H1 (cell line): ENCODE measurements at regions not wholly inside any gene's neighbourhood (a gene's known extent, or its start where the extent isn't known, plus 50 kb on each side); places are given as distances from the start of the nearest gene placed in this dataset.

Experiments used
- CTCF ChIA-PET: fragments of 300-600 bp; sonication (Branson Sonifier 250); formaldehyde crosslinking; loops from one replicate; lab custom pipeline; 2021; ENCODE audit not compliant: partially characterized antibody; lab: Charles Lee
- POLR2A ChIA-PET: fragments of 300-600 bp; sonication (Branson Sonifier 250); formaldehyde crosslinking; loops from one replicate; lab custom pipeline; 2021; ENCODE audit warnings: inconsistent platforms; ENCODE audit not compliant: partially characterized antibody; lab: Charles Lee
- DNase-seq, 2 experiments: peaks; one replicate each; pipeline versions ENCODE4 v3.0.0 to v3.0.0-alpha.2; 2010 to 2022; ENCODE audit warnings: low spot score in 2 of 2, low read depth in 1 of 2, mixed read lengths in 1 of 2
- FAIRE-seq: peaks from 2 replicates; lab custom pipeline; 2011; peaks lifted over from hg19 to GRCh38; lab: Jason Lieb, UNC
- H2AFZ ChIP-seq: 2 replicates; pipeline ENCODE4 v1.8.1; 2012; ENCODE audit warnings: low read length, inconsistent platforms
- H2AK5ac ChIP-seq: 2 replicates; pipeline ENCODE4 v1.6.1; 2013; ENCODE audit warnings: low read depth, low read length
- H2BK120ac ChIP-seq: replicated peaks from 2 replicates; pipeline ENCODE3; 2013; ENCODE audit warnings: low read depth, low read length, inconsistent platforms
- H2BK12ac ChIP-seq: 2 replicates; pipeline ENCODE4 v1.6.1; 2013; ENCODE audit warnings: low read depth, low read length
- H2BK15ac ChIP-seq: 2 replicates; pipeline ENCODE4 v1.6.1; 2013; ENCODE audit warnings: low read length
- H2BK20ac ChIP-seq: 2 replicates; pipeline ENCODE4 v1.6.1; 2013; ENCODE audit warnings: low read length
- H2BK5ac ChIP-seq: 2 replicates; pipeline ENCODE4 v1.6.1; 2013; ENCODE audit warnings: low read depth, low read length
- H3K14ac ChIP-seq: 2 replicates; pipeline ENCODE4 v1.6.1; 2013; ENCODE audit warnings: inconsistent platforms; ENCODE audit not compliant: insufficient read length
- H3K18ac ChIP-seq: 2 replicates; pipeline ENCODE4 v1.6.1; 2013; ENCODE audit warnings: low read length; ENCODE audit errors: extremely low read depth
- H3K23ac ChIP-seq: 2 replicates; pipeline ENCODE4 v1.6.1; 2013; ENCODE audit warnings: inconsistent platforms; ENCODE audit not compliant: insufficient read length
- H3K23me2 ChIP-seq: 2 replicates; pipeline ENCODE4 v1.6.1; 2013; ENCODE audit warnings: low read depth, low read length
- H3K27ac ChIP-seq: 2 replicates; pipeline ENCODE4 v1.6.1; 2011; ENCODE audit warnings: low read depth, low read length, inconsistent platforms
- H3K27me3 ChIP-seq, 4 experiments: replicated peaks in 1 of 4; 1 replicate in 1 of 4; 2 replicates in 3 of 4; pipeline versions ENCODE4 v1.6.1 to v1.8.1; 2011 to 2013; ENCODE audit warnings: low read length in 3 of 4, mild to moderate bottlenecking in 3 of 4, inconsistent platforms in 2 of 4, mixed read lengths in 2 of 4, moderate library complexity in 1 of 4; ENCODE audit not compliant: control insufficient read depth in 3 of 4, insufficient read depth in 3 of 4; ENCODE audit errors: extremely low read depth in 1 of 4
- H3K36me3 ChIP-seq, 4 experiments: 2 replicates each; pipeline versions ENCODE4 v1.6.1 to v1.8.1; 2011 to 2013; ENCODE audit warnings: mild to moderate bottlenecking in 4 of 4, low read length in 3 of 4, moderate library complexity in 2 of 4, control low read depth in 1 of 4, inconsistent platforms in 1 of 4; ENCODE audit not compliant: insufficient read depth in 4 of 4, control insufficient read depth in 2 of 4
- H3K4ac ChIP-seq: replicated peaks from 2 replicates; pipeline ENCODE3; 2013; ENCODE audit warnings: low read length, low read depth, mixed read lengths, inconsistent platforms; ENCODE audit not compliant: insufficient read length
- H3K4me1 ChIP-seq, 4 experiments: replicated peaks in 1 of 4; 1 replicate in 1 of 4; 2 replicates in 3 of 4; pipeline versions ENCODE4 v1.6.1 to v1.8.1; 2011 to 2013; ENCODE audit warnings: low read length in 3 of 4, inconsistent platforms in 2 of 4, mixed read lengths in 1 of 4; ENCODE audit not compliant: insufficient read depth in 4 of 4, control insufficient read depth in 3 of 4
- H3K4me2 ChIP-seq, 2 experiments: 2 replicates each; pipeline versions ENCODE4 v1.6.1 to v1.8.1; 2011 to 2013; ENCODE audit warnings: low read depth in 2 of 2, low read length in 2 of 2, control low read depth in 1 of 2, inconsistent platforms in 1 of 2, mild to moderate bottlenecking in 1 of 2; ENCODE audit not compliant: insufficient read depth in 1 of 2
- H3K4me3 ChIP-seq, 4 experiments: fragments of 200-600, 300-600 bp in 1 of 4; sonication (generic), shearing (Covaris generic), sonication (Bioruptor Twin) in 1 of 4; 2 replicates each; pipeline versions ENCODE4 v1.5.1 to v1.8.1; 2011 to 2016; ENCODE audit warnings: low read length in 4 of 4, low read depth in 3 of 4, control low read depth in 2 of 4, inconsistent platforms in 2 of 4, mild to moderate bottlenecking in 2 of 4, mixed read lengths in 1 of 4, moderate library complexity in 1 of 4; ENCODE audit not compliant: insufficient read depth in 2 of 4; ENCODE audit errors: extremely low read depth in 1 of 4
- H3K56ac ChIP-seq: replicated peaks from 2 replicates; pipeline ENCODE3; 2013; ENCODE audit warnings: low read depth, mild to moderate bottlenecking, mixed read lengths, low read length, inconsistent platforms; ENCODE audit not compliant: insufficient read length
- H3K79me1 ChIP-seq: 2 replicates; pipeline ENCODE4 v1.6.1; 2013; ENCODE audit warnings: low read depth, low read length, control low read depth
- H3K79me2 ChIP-seq, 2 experiments: 2 replicates each; pipeline versions ENCODE4 v1.6.1 to v1.8.1; 2012 to 2013; ENCODE audit warnings: low read length in 2 of 2, mild to moderate bottlenecking in 2 of 2, inconsistent platforms in 1 of 2; ENCODE audit not compliant: insufficient read depth in 2 of 2, control insufficient read depth in 1 of 2
- H3K9ac ChIP-seq, 4 experiments: replicated peaks in 1 of 4; 1 replicate in 1 of 4; 2 replicates in 3 of 4; pipeline versions ENCODE4 v1.6.1 to v1.8.1; 2011 to 2013; ENCODE audit warnings: low read depth in 3 of 4, low read length in 3 of 4, control low read depth in 2 of 4, mild to moderate bottlenecking in 2 of 4, moderate library complexity in 2 of 4, inconsistent platforms in 1 of 4; ENCODE audit errors: extremely low read depth in 1 of 4
- H3K9me3 ChIP-seq, 2 experiments: 2 replicates each; pipeline versions ENCODE4 v1.6.1 to v1.8.1; 2012 to 2013; ENCODE audit warnings: mild to moderate bottlenecking in 2 of 2, moderate library complexity in 2 of 2, control low read depth in 1 of 2, inconsistent platforms in 1 of 2, low read depth in 1 of 2, low read length in 1 of 2, mixed read lengths in 1 of 2; ENCODE audit not compliant: insufficient read depth in 2 of 2
- H4K20me1 ChIP-seq, 2 experiments: replicated peaks in 1 of 2; 2 replicates each; pipeline versions ENCODE3 to v1.8.1; 2011 to 2013; ENCODE audit warnings: inconsistent platforms in 2 of 2, low read length in 2 of 2, mild to moderate bottlenecking in 1 of 2; ENCODE audit not compliant: insufficient read depth in 2 of 2, control insufficient read depth in 1 of 2
- H4K5ac ChIP-seq: 2 replicates; pipeline ENCODE4 v1.6.1; 2013; ENCODE audit warnings: low read length, low read depth, mixed read lengths, inconsistent platforms; ENCODE audit not compliant: insufficient read length
- H4K8ac ChIP-seq: 2 replicates; pipeline ENCODE4 v1.8.0; 2013; ENCODE audit warnings: mild to moderate bottlenecking, moderate library complexity, low read length, inconsistent platforms; ENCODE audit not compliant: insufficient read depth; ENCODE audit errors: extremely low read depth
- H4K91ac ChIP-seq: replicated peaks from 2 replicates; pipeline ENCODE3; 2013; ENCODE audit warnings: low read length, mixed read lengths, inconsistent platforms; ENCODE audit not compliant: insufficient read length
- ASH2L ChIP-seq: fragments of 200-600, 300-600 bp; sonication (generic); IDR thresholded peaks from one replicate; pipeline ENCODE4 v1.7.1; 2017; ENCODE audit warnings: low read length
- BRCA1 ChIP-seq: IDR thresholded peaks from 2 replicates; pipeline ENCODE4 v1.6.1; 2012; ENCODE audit warnings: low read depth, low read length, improper control_type of control experiment
- CBX8 ChIP-seq: fragments of 300-800, 300-1000 bp; sonication (generic); IDR thresholded peaks from 2 replicates; pipeline ENCODE4 v1.7.1; 2016; ENCODE audit warnings: low read depth, low read length, borderline replicate concordance
- CREB1 ChIP-seq: IDR thresholded peaks from 2 replicates; pipeline ENCODE4 v1.6.1; 2012; ENCODE audit warnings: inconsistent platforms
- GABPA ChIP-seq: IDR thresholded peaks from 2 replicates; pipeline ENCODE4 v1.6.1; 2011; ENCODE audit warnings: mild to moderate bottlenecking, low read length, moderate library complexity, borderline replicate concordance; ENCODE audit not compliant: insufficient read depth
- JUND ChIP-seq: IDR thresholded peaks from 2 replicates; pipeline ENCODE4 v1.6.1; 2011; ENCODE audit warnings: mild to moderate bottlenecking, improper control_type of control experiment, low read length
- KDM4A ChIP-seq: IDR thresholded peaks from one replicate; pipeline ENCODE4 v1.7.1; 2012; ENCODE audit warnings: low read depth, mild to moderate bottlenecking, moderate library complexity, low read length, inconsistent platforms; ENCODE audit not compliant: severe bottlenecking
- POU5F1 ChIP-seq: IDR thresholded peaks from 2 replicates; pipeline ENCODE4 v1.6.1; 2011; ENCODE audit warnings: low read depth, mild to moderate bottlenecking, low read length, moderate library complexity
- SAP30 ChIP-seq: fragments of 300-600 bp; sonication (generic); IDR thresholded peaks from 2 replicates; pipeline ENCODE4 v1.7.1; 2012; ENCODE audit warnings: low read length, moderate library complexity, mild to moderate bottlenecking, inconsistent platforms; ENCODE audit not compliant: insufficient read depth, insufficient replicate concordance
- SIN3A ChIP-seq, 2 experiments: IDR thresholded peaks in 1 of 2; conservative IDR thresholded peaks in 1 of 2; 2 replicates each; pipeline ENCODE4 v1.6.1; 2011 to 2012; ENCODE audit warnings: low read length in 2 of 2, improper control_type of control experiment in 1 of 2, low read depth in 1 of 2, mild to moderate bottlenecking in 1 of 2
- SP2 ChIP-seq: IDR thresholded peaks from 2 replicates; pipeline ENCODE4 v1.6.1; 2012; ENCODE audit warnings: mild to moderate bottlenecking, low read length, inconsistent platforms
- TCF12 ChIP-seq: IDR thresholded peaks from 2 replicates; pipeline ENCODE4 v1.6.1; 2011; ENCODE audit warnings: low read depth, mild to moderate bottlenecking, low read length
- WGBS, 2 experiments: shearing (Covaris generic) in 1 of 2; methylation state at CpG; one replicate each; pipeline versions ENCODE4 v1.1.6 to v1.1.7; 2013 to 2015; ENCODE audit warnings: low lambda C conversion rate in 2 of 2, mixed read lengths in 2 of 2, inconsistent platforms in 1 of 2, low coverage in 1 of 2, missing lambda C conversion rate in 1 of 2; ENCODE audit not compliant: insufficient replicate concordance in 2 of 2, insufficient coverage in 1 of 2, insufficient read length in 1 of 2; ENCODE audit errors: extremely low coverage in 1 of 2, missing lambda C conversion rate in 1 of 2; 5-methylcytosine and 5-hydroxymethylcytosine counted together
- TF ChIP-seq, protein P1 (sequence below): IDR thresholded peaks from 2 replicates; pipeline ENCODE4 v1.6.1; 2011; ENCODE audit warnings: low read depth, mild to moderate bottlenecking, low read length; ENCODE audit not compliant: insufficient read depth

DNA sequence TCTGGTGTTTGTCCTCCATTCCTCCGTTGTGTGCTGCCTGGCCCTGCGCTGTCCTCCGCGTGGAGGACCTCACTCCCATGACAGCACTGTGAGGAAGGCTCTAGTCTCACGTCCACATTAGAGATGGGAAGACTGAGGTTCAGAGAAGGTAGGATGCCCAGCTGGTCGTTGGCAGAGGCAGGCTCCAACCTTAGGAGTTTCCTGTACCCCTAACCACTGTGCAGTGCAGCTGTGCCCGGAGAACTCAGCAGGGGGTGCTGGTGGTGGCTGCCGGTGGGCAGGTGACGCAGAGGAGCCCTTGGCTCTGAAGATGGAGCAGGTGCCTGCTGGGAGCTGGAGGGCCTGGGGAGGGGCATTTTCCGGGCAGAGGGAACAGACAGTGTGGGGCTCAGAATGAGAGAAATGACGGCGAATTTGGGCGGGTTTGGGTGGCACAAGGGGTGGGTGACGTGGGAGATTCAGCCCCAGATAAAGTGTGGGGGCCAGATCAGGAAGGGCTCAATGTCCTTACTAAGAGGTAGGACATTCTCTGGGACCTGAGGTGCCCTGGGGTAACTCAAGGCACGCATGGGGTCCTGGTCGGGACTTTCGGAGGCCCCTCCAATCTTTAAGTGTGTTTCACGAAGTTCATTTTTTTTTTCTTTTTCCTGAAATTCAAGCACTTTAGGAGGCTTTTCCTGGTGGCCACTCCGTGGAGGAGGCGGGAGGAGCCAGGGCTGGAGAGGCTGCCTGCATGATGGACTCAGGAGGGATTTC is 535.0 kb downstream of the TBC1D22A start:
- POLR2A ChIA-PET = no interaction called here
- FAIRE-seq (no peak), DNase-seq (no peak)
- Histone ChIP-seq H3K4me1 (no peaks in the 10 kb centered on the region), H2BK12ac (no peak overlapping the region), H4K8ac (no peak overlapping the region), H3K9me3 (peaks cover 79 to 99% of the 10 kb centered on the region in 2 experiments), H3K23me2 (peaks cover 1% of the 10 kb centered on the region; the same call in 1 of the 2 replicates), H2AK5ac (no peak overlapping the region), H2BK15ac (no peak overlapping the region), H4K5ac (no peak overlapping the region), H3K9ac (no peak overlapping the region), H3K79me2 (no peaks in the 10 kb centered on the region), H3K4me3 (no peak overlapping the region), H4K91ac (no peak overlapping the region), H3K18ac (no peak overlapping the region), H3K14ac (no peak overlapping the region), H4K20me1 (no peaks in the 10 kb centered on the region), H3K23ac (no peak overlapping the region), H3K27ac (no peak overlapping the region), H2BK120ac (no peak overlapping the region), H3K4me2 (no peak overlapping the region), H2BK20ac (no peak overlapping the region), H3K79me1 (no peaks in the 10 kb centered on the region), H3K4ac (no peak overlapping the region), H3K36me3 (no peaks in the 10 kb centered on the region), H2AFZ (no peak overlapping the region), H3K56ac (no peak overlapping the region), H3K27me3 (no peaks in the 10 kb centered on the region), H2BK5ac (no peak overlapping the region)
- 77% methylated on average over 20 of the region's 20 CpGs; no CpG with 5 or more reads in 1 of the 2 experiments for WGBS, 2 experiments
- CTCF ChIA-PET = no interaction called here
- TF ChIP-seq BRCA1 = no peak
- TF ChIP-seq SIN3A (conservative IDR thresholded peaks at IDR 0.05 in 1 of 2, IDR thresholded peaks at IDR 0.05 in 1 of 2; ENCODE audit: low read depth in 1 of 2, low read length in 2 of 2) = no peak
- no peak for TF ChIP-seq KDM4A
- no peak for TF ChIP-seq SAP30
- no peak for TF ChIP-seq GABPA
- TF ChIP-seq POU5F1 = no peak
- no peak for TF ChIP-seq ASH2L
- TF ChIP-seq CREB1 = no peak
- TF ChIP-seq SP2 = no peak
- no peak for TF ChIP-seq JUND
- TF ChIP-seq TCF12 = no peak
- TF ChIP-seq, protein P1, sequence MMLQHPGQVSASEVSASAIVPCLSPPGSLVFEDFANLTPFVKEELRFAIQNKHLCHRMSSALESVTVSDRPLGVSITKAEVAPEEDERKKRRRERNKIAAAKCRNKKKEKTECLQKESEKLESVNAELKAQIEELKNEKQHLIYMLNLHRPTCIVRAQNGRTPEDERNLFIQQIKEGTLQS = no peak
- TF ChIP-seq CBX8 = no peak
